HepG2 (cell line): ENCODE measurements at regions not wholly inside any gene's neighbourhood (a gene's known extent, or its start where the extent isn't known, plus 50 kb on each side); places are given as distances from the start of the nearest gene placed in this dataset.

ENCODE experiments used
- HDAC1 ChIP-seq: sonication (generic); formaldehyde crosslinking; IDR thresholded peaks from 2 replicates; pipeline ENCODE4 v1.5.1; 2020; ENCODE audit warnings: mild to moderate bottlenecking, missing genetic modification reagents
- HOXA3 ChIP-seq: sonication (generic); formaldehyde crosslinking; IDR thresholded peaks from 2 replicates; pipeline ENCODE4 v1.5.0; 2020; ENCODE audit warnings: missing genetic modification reagents
- JUN ChIP-seq: sonication (generic); formaldehyde crosslinking; IDR thresholded peaks from 2 replicates; pipeline ENCODE4 v1.4.0; 2020; ENCODE audit warnings: mild to moderate bottlenecking, missing genetic modification reagents
- KLF6 ChIP-seq: IDR thresholded peaks from 2 replicates; pipeline ENCODE4 v1.8.0; 2016; ENCODE audit warnings: missing biosample characterization, missing genetic modification reagents
- LCORL ChIP-seq, 2 experiments: fragments of 450-650 bp in 1 of 2; sonication (generic) in 1 of 2; formaldehyde crosslinking in 1 of 2; IDR thresholded peaks; 2 replicates each; pipeline versions ENCODE4 v1.5.0 to v1.6.1; 2017 to 2020; ENCODE audit warnings: antibody characterized with exemption in 1 of 2, missing genetic modification reagents in 1 of 2
- MIER2 ChIP-seq: IDR thresholded peaks from 2 replicates; pipeline ENCODE4 v1.6.1; 2016; ENCODE audit warnings: missing biosample characterization, missing genetic modification reagents
- MLLT10 ChIP-seq: sonication (generic); formaldehyde crosslinking; IDR thresholded peaks from 2 replicates; pipeline ENCODE4 v1.4.0; 2020; ENCODE audit warnings: missing genetic modification reagents
- MTF1 ChIP-seq: sonication (generic); formaldehyde crosslinking; IDR thresholded peaks from 2 replicates; pipeline ENCODE4 v1.5.0; 2020; ENCODE audit warnings: missing genetic modification reagents
- MYC ChIP-seq: sonication (generic); formaldehyde crosslinking; IDR thresholded peaks from 2 replicates; pipeline ENCODE4 v1.9.0; 2021; ENCODE audit warnings: missing genetic modification reagents, borderline replicate concordance
- MYNN ChIP-seq: sonication (generic); formaldehyde crosslinking; IDR thresholded peaks from 2 replicates; pipeline ENCODE4 v1.4.0; 2020; ENCODE audit warnings: mild to moderate bottlenecking, low read depth, missing genetic modification reagents
- SETDB1 ChIP-seq: sonication (generic); formaldehyde crosslinking; IDR thresholded peaks from 2 replicates; pipeline ENCODE4 v1.5.1; 2020; ENCODE audit warnings: missing genetic modification reagents, mild to moderate bottlenecking, borderline replicate concordance
- ZBTB26 ChIP-seq: IDR thresholded peaks from 2 replicates; pipeline ENCODE4 v1.6.1; 2016; ENCODE audit warnings: missing compliant biosample characterization, missing genetic modification reagents, borderline replicate concordance
- ZBTB42 ChIP-seq: sonication (generic); formaldehyde crosslinking; IDR thresholded peaks from 2 replicates; pipeline ENCODE4 v1.5.0; 2020; ENCODE audit warnings: mild to moderate bottlenecking, missing genetic modification reagents
- ZNF296 ChIP-seq: sonication (generic); formaldehyde crosslinking; conservative IDR thresholded peaks from 2 replicates; pipeline ENCODE4 v1.5.0; 2020; ENCODE audit warnings: mild to moderate bottlenecking, missing genetic modification reagents
- ZNF30 ChIP-seq: sonication (generic); formaldehyde crosslinking; IDR thresholded peaks from 2 replicates; pipeline ENCODE4 v1.5.0; 2020; ENCODE audit warnings: mild to moderate bottlenecking, missing genetic modification reagents
- ZNF318 ChIP-seq: sonication (generic); formaldehyde crosslinking; IDR thresholded peaks from 2 replicates; pipeline ENCODE4 v1.4.0; 2020; ENCODE audit warnings: mild to moderate bottlenecking, missing genetic modification reagents
- ZNF430 ChIP-seq: sonication (generic); formaldehyde crosslinking; IDR thresholded peaks from 2 replicates; pipeline ENCODE4 v1.9.0; 2021; ENCODE audit warnings: mild to moderate bottlenecking, missing genetic modification reagents
- ZNF547 ChIP-seq: sonication (generic); formaldehyde crosslinking; IDR thresholded peaks from 2 replicates; pipeline ENCODE4 v1.5.1; 2020; ENCODE audit warnings: mild to moderate bottlenecking, missing genetic modification reagents
- TF ChIP-seq, protein P1 (sequence below): sonication (generic); formaldehyde crosslinking; conservative IDR thresholded peaks from 2 replicates; pipeline ENCODE4 v1.8.0; 2022; ENCODE audit warnings: mild to moderate bottlenecking, moderate library complexity, missing genetic modification reagents

GRCh38 chr4:159048166-159048886 lies 54.6 kb upstream of the RAPGEF2 start (continued):
- TF ChIP-seq, protein P1, sequence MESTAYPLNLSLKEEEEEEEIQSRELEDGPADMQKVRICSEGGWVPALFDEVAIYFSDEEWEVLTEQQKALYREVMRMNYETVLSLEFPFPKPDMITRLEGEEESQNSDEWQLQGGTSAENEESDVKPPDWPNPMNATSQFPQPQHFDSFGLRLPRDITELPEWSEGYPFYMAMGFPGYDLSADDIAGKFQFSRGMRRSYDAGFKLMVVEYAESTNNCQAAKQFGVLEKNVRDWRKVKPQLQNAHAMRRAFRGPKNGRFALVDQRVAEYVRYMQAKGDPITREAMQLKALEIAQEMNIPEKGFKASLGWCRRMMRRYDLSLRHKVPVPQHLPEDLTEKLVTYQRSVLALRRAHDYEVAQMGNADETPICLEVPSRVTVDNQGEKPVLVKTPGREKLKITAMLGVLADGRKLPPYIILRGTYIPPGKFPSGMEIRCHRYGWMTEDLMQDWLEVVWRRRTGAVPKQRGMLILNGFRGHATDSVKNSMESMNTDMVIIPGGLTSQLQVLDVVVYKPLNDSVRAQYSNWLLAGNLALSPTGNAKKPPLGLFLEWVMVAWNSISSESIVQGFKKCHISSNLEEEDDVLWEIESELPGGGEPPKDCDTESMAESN = no peak
- no peak for TF ChIP-seq KLF6 (CRISPR knock-in tag)
- TF ChIP-seq MIER2 (CRISPR knock-in tag) = 0 out of 2 replicates have a peak, but pooled peaks have one; percentile 40
- TF ChIP-seq ZNF318 (CRISPR knock-in tag) = no peak
- no peak for TF ChIP-seq ZBTB26 (CRISPR knock-in tag)
- TF ChIP-seq MTF1 (CRISPR knock-in tag) = no peak
- TF ChIP-seq MLLT10 = no peak
- TF ChIP-seq JUN (CRISPR knock-in tag) = no peak
- no peak for TF ChIP-seq MYNN
- no peak for TF ChIP-seq LCORL (IDR thresholded peaks at IDR 0.05)
- 0 out of 2 replicates have a peak, but pooled peaks have one; percentile 38 for TF ChIP-seq LCORL (CRISPR knock-in tag; IDR thresholded peaks at IDR 0.05)
- TF ChIP-seq ZNF547 (CRISPR knock-in tag) = no peak
- peak; percentile 46 for TF ChIP-seq MYC (CRISPR knock-in tag)
- no peak for TF ChIP-seq ZBTB42 (CRISPR knock-in tag)
- TF ChIP-seq HDAC1 = no peak; the same call in 1 of the 2 replicates
- no peak for TF ChIP-seq ZNF30 (CRISPR knock-in tag)
- no peak for TF ChIP-seq SETDB1 (CRISPR knock-in tag)
- peak; percentile 53; the same call in 1 of the 2 replicates for TF ChIP-seq ZNF430 (CRISPR knock-in tag)
- no peak for TF ChIP-seq ZNF296 (CRISPR knock-in tag)
- 0 out of 2 replicates have a peak, but pooled peaks have one; percentile 40 for TF ChIP-seq HOXA3
